Fibroblast of lung (primary cell): ENCODE measurements at regions not wholly inside any gene's neighbourhood (a gene's known extent, or its start where the extent isn't known, plus 50 kb on each side); places are given as distances from the start of the nearest gene placed in this dataset.
A peak's percentile ranks its signal among the peaks of the same experiment; 100 is the strongest.

Experiments
- DNase-seq, 2 donors: peaks; one replicate each; pipeline versions ENCODE4 v3.0.0 to v3.0.0-alpha.2; 2010; ENCODE audit warnings: low read depth in 2 of 2
- H2AFZ ChIP-seq: 2 replicates; pipeline ENCODE4 v1.5.1; 2012; ENCODE audit warnings: low read length, control low read depth, inconsistent platforms
- H3K27ac ChIP-seq: 2 replicates; pipeline ENCODE4 v1.5.1; 2011; ENCODE audit warnings: low read length, control low read depth; ENCODE audit not compliant: insufficient read depth
- H3K27me3 ChIP-seq: 2 replicates; pipeline ENCODE4 v1.5.1; 2011; ENCODE audit warnings: mild to moderate bottlenecking, low read length; ENCODE audit not compliant: control insufficient read depth, insufficient read depth
- H3K36me3 ChIP-seq: 2 replicates; pipeline ENCODE4 v1.5.1; 2011; ENCODE audit warnings: low read length; ENCODE audit not compliant: control insufficient read depth, insufficient read depth
- H3K4me1 ChIP-seq: 2 replicates; pipeline ENCODE4 v1.5.1; 2011; ENCODE audit warnings: low read length; ENCODE audit not compliant: control insufficient read depth, insufficient read depth; ENCODE audit errors: extremely low read depth
- H3K4me2 ChIP-seq: 2 replicates; pipeline ENCODE4 v1.5.1; 2011; ENCODE audit warnings: low read length, control low read depth; ENCODE audit not compliant: insufficient read depth; ENCODE audit errors: extremely low read depth
- H3K4me3 ChIP-seq, 4 experiments: fragments of 200-600 bp in 1 of 4; sonication (generic) in 1 of 4; replicated peaks in 1 of 4; 2 replicates each; pipeline ENCODE4 v1.5.1; 2011 to 2016; ENCODE audit warnings: low read length in 4 of 4, low read depth in 3 of 4, mild to moderate bottlenecking in 3 of 4, control low read depth in 2 of 4, inconsistent platforms in 1 of 4, mixed read lengths in 1 of 4; ENCODE audit not compliant: insufficient read depth in 1 of 4; ENCODE audit errors: control extremely low read depth in 1 of 4
- H3K79me2 ChIP-seq: 2 replicates; pipeline ENCODE4 v1.5.1; 2012; ENCODE audit warnings: mild to moderate bottlenecking, low read length, inconsistent platforms; ENCODE audit not compliant: control insufficient read depth, insufficient read depth
- H3K9ac ChIP-seq: 2 replicates; pipeline ENCODE4 v1.5.1; 2011; ENCODE audit warnings: mild to moderate bottlenecking, low read length, control low read depth; ENCODE audit not compliant: insufficient read depth
- H3K9me3 ChIP-seq: 2 replicates; pipeline ENCODE4 v1.5.1; 2012; ENCODE audit warnings: low read depth, low read length; ENCODE audit not compliant: control insufficient read depth, insufficient read depth
- H4K20me1 ChIP-seq: 2 replicates; pipeline ENCODE4 v1.5.1; 2011; ENCODE audit warnings: low read length; ENCODE audit not compliant: control insufficient read depth, insufficient read depth; ENCODE audit errors: extremely low read depth
- EZH2 ChIP-seq: IDR thresholded peaks from 2 replicates; pipeline ENCODE4 v1.5.1; 2012; ENCODE audit warnings: low read length, control low read depth, mild to moderate bottlenecking; ENCODE audit errors: missing control alignments
- TF ChIP-seq, protein P1 (sequence below), 2 donors: IDR thresholded peaks in 1 of 2; conservative IDR thresholded peaks in 1 of 2; 1 replicate in 1 of 2; 2 replicates in 1 of 2; pipeline ENCODE4 v1.5.1; 2011 to 2012; ENCODE audit warnings: low read length in 2 of 2, control low read depth in 1 of 2, inconsistent platforms in 1 of 2, low read depth in 1 of 2, mild to moderate bottlenecking in 1 of 2

GRCh38 chr11:37999171-37999570 is 1401.1 kb upstream of the RAG2 start:
- Histone ChIP-seq H2AFZ (no peak overlapping the region), H3K79me2 (no peaks in the 10 kb centered on the region), H3K9me3 (no peaks in the 10 kb centered on the region), H3K4me3 (no peak overlapping the region), H3K4me2 (no peak overlapping the region), H3K4me1 (no peaks in the 10 kb centered on the region), H3K36me3 (no peaks in the 10 kb centered on the region), H3K27me3 (no peaks in the 10 kb centered on the region), H4K20me1 (no peaks in the 10 kb centered on the region), H3K27ac (no peak overlapping the region), H3K9ac (no peak overlapping the region)
- TF ChIP-seq, protein P1, sequence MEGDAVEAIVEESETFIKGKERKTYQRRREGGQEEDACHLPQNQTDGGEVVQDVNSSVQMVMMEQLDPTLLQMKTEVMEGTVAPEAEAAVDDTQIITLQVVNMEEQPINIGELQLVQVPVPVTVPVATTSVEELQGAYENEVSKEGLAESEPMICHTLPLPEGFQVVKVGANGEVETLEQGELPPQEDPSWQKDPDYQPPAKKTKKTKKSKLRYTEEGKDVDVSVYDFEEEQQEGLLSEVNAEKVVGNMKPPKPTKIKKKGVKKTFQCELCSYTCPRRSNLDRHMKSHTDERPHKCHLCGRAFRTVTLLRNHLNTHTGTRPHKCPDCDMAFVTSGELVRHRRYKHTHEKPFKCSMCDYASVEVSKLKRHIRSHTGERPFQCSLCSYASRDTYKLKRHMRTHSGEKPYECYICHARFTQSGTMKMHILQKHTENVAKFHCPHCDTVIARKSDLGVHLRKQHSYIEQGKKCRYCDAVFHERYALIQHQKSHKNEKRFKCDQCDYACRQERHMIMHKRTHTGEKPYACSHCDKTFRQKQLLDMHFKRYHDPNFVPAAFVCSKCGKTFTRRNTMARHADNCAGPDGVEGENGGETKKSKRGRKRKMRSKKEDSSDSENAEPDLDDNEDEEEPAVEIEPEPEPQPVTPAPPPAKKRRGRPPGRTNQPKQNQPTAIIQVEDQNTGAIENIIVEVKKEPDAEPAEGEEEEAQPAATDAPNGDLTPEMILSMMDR (conservative IDR thresholded peaks at IDR 0.05 in 1 of 2, IDR thresholded peaks at IDR 0.05 in 1 of 2; ENCODE audit: low read depth in 1 of 2, low read length in 2 of 2): no peak
- no peak for TF ChIP-seq EZH2
- no peak for DNase-seq

DNA sequence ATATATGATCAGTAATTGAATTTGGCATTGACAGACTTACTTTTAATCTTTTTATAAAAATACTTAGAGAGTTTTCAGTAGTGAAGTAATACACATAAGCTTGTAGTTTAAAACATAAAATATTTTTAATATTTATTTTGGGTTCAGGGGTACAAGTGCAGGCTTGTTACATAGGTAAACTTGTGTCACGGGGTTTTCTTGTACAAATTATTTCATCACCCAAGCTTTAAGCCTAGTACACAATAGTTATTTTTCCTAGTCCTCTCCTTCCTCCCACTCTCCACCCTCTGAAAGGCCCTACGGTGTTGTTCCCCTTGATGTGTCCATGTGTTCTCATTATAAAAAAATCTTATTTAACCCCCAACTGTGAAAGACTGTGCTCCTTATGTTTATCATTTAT is 1397.8 kb upstream of the RAG2 start:
- Histone ChIP-seq H3K27me3 (no peaks in the 10 kb centered on the region), H3K4me1 (no peaks in the 10 kb centered on the region), H3K4me2 (no peak overlapping the region), H3K9ac (no peak overlapping the region), H3K27ac (no peak overlapping the region), H2AFZ (no peak overlapping the region), H4K20me1 (no peaks in the 10 kb centered on the region), H3K79me2 (no peaks in the 10 kb centered on the region), H3K36me3 (no peaks in the 10 kb centered on the region), H3K9me3 (no peaks in the 10 kb centered on the region), H3K4me3 (no peak overlapping the region)
- DNase-seq: no peak
- TF ChIP-seq, protein P1 (conservative IDR thresholded peaks at IDR 0.05 in 1 of 2, IDR thresholded peaks at IDR 0.05 in 1 of 2; ENCODE audit: low read depth in 1 of 2, low read length in 2 of 2): no peak
- TF ChIP-seq EZH2: no peak

- H3K36me3 ChIP-seq: no peaks in the 10 kb centered on the region
- H3K27me3 ChIP-seq: no peaks in the 10 kb centered on the region
- H3K4me3 ChIP-seq: no peak overlapping the region
- no peak overlapping the region for H2AFZ ChIP-seq
- no peaks in the 10 kb centered on the region for H3K9me3 ChIP-seq
- DNase-seq: peak; percentile 35 to 86
- no peaks in the 10 kb centered on the region for H3K79me2 ChIP-seq
- H3K4me2 ChIP-seq: no peak overlapping the region
- TF ChIP-seq, protein P1 (conservative IDR thresholded peaks at IDR 0.05 in 1 of 2, IDR thresholded peaks at IDR 0.05 in 1 of 2; ENCODE audit: low read depth in 1 of 2, low read length in 2 of 2): no peak
- TF ChIP-seq EZH2: no peak
- no peaks in the 10 kb centered on the region for H3K4me1 ChIP-seq
- H3K9ac ChIP-seq: no peak overlapping the region
- H3K27ac ChIP-seq: no peak overlapping the region
- H4K20me1 ChIP-seq: no peaks in the 10 kb centered on the region
Measured at GRCh38 chr11:37988031-37988430, 1390.0 kb upstream of the RAG2 start.
